Body of pancreas (tissue), 4 donors: ENCODE measurements at regions not wholly inside any gene's neighbourhood (a gene's known extent, or its start where the extent isn't known, plus 50 kb on each side); places are given as distances from the start of the nearest gene placed in this dataset.

Source experiments
- ATAC-seq: fragments of 150-250 bp; one replicate; pipeline ENCODE4 v1.9.1; 2016
- DNase-seq, 4 donors: peaks; one replicate each; pipeline ENCODE4 v3.0.0-alpha.2; 2019
- H3K27ac ChIP-seq, 4 donors: fragments of 200-600 bp; sonication (generic); 1 replicate in 3 of 4; 2 replicates in 1 of 4; pipeline versions ENCODE4 v1.5.1 to v1.6.1; 2016 to 2019; ENCODE audit warnings: mild to moderate bottlenecking in 1 of 4, mixed read lengths in 1 of 4, moderate library complexity in 1 of 4
- H3K27me3 ChIP-seq, 2 donors: fragments of 200-600 bp; sonication (generic); one replicate each; pipeline ENCODE4 v1.6.0; 2016; ENCODE audit warnings: mild to moderate bottlenecking in 1 of 2
- H3K36me3 ChIP-seq, 2 donors: fragments of 200-600 bp; sonication (generic); replicated peaks in 1 of 2; 2 replicates each; pipeline ENCODE4 v1.5.1; 2016; ENCODE audit warnings: low read depth in 2 of 2; ENCODE audit not compliant: insufficient read depth in 1 of 2
- H3K4me1 ChIP-seq: fragments of 200-600 bp; sonication (generic); one replicate; pipeline ENCODE4 v1.6.0; 2016
- H3K4me3 ChIP-seq, 2 donors: fragments of 200-600 bp; sonication (generic); 1 replicate in 1 of 2; 2 replicates in 1 of 2; pipeline ENCODE4 v1.5.1; 2016 to 2019
- H3K9me3 ChIP-seq, 3 donors: fragments of 200-600 bp; sonication (generic); 1 replicate in 2 of 3; 2 replicates in 1 of 3; pipeline ENCODE4 v1.5.1; 2016
- CTCF ChIP-seq, 7 experiments: fragments of 450-650 bp in 4 of 7; fragments of 200-600 bp in 3 of 7; sonication (generic) in 3 of 7; IDR thresholded peaks; one replicate each; pipeline ENCODE4 v1.5.1; 2016 to 2019; ENCODE audit warnings: antibody characterized with exemption in 7 of 7
- POLR2A ChIP-seq, 3 donors: fragments of 450-650 bp; IDR thresholded peaks; one replicate each; pipeline ENCODE4 v1.6.1; 2016; ENCODE audit warnings: antibody characterized with exemption in 3 of 3, mild to moderate bottlenecking in 2 of 3
- WGBS, 2 donors: methylation state at CpG; one replicate each; pipeline ENCODE4 v1.1.5; 2017; 5-methylcytosine and 5-hydroxymethylcytosine counted together
- intact Hi-C: fragments of 100-400 bp; cut with DNase I; formaldehyde crosslinking; loops from one replicate; pipeline ENCODE4 v1.15.1; 2023

GRCh38 chr10:128628252-128628651, 502.0 kb upstream of the MKI67 start:
- 67 to 68% methylated on average over 6 of the region's 6 CpGs for WGBS, 2 donors
- Histone ChIP-seq H3K9me3 (no peaks in the 10 kb centered on the region), H3K4me1 (no peaks in the 10 kb centered on the region), H3K4me3 (no peak overlapping the region), H3K27ac (no peak overlapping the region), H3K27me3 (no peaks in the 10 kb centered on the region), H3K36me3 (no peaks in the 10 kb centered on the region)
- intact Hi-C loops = no loop called here
- no peak for ATAC-seq
- TF ChIP-seq POLR2A (IDR thresholded peaks at IDR 0.05) (no peak), CTCF (IDR thresholded peaks at IDR 0.05) (no peak)
- DNase-seq = no peak

DNA sequence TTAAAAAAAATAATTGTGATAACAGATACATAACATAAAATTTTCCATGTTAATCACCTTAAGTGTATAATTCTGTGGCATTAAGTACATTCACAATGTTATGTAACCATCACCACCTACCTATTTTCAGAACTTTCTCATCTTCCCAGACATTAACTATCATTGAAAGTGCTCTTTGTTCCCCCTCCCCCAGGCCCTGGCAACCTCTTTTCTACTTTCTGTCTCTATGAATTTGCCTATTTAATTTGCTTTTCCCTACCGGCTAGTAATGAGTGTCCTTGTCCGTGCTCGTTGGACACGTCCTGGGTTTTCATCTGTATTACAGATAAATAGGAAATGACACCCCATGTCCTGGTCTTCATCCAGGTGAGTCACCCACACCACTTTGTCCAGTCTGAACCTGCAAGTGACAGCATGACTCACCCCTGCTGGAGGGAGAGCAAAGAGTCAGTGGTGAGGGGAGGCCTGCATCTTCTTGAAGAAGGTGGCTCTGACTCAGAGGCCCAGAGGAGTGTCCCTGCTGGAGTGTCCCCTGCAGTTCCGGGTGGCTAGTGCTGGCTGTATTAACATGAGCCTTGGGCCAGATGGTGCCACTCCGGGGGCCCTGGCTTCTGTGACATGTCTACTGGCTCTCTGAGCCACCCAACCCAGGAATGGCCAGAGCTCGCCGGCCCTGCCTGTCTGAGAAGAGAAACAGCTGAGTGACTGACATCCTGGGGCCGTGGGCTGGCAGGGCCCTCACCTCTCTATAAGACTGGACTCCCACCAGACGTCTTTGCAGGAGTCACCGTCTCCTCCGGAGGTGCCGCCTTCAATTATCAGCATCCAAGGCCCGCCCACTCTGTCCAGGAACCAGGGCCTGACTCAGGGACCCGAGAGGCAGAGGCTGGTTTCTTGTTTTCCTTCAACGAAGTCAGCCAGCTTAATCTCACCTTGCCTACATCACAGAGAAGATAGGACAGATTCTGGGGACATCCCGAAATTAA, 503.2 kb upstream of the MKI67 start:
- ATAC-seq (no peak), DNase-seq (no peak)
- H3K4me1 ChIP-seq = no peaks in the 10 kb centered on the region
- no peak for TF ChIP-seq CTCF (IDR thresholded peaks at IDR 0.05)
- TF ChIP-seq POLR2A (IDR thresholded peaks at IDR 0.05) = no peak
- H3K4me3 ChIP-seq = no peak overlapping the region
- no peaks in the 10 kb centered on the region for H3K9me3 ChIP-seq
- H3K27me3 ChIP-seq = no peaks in the 10 kb centered on the region
- H3K36me3 ChIP-seq = no peaks in the 10 kb centered on the region
- intact Hi-C loops = no loop called here
- H3K27ac ChIP-seq = no peak overlapping the region
- 76 to 80% methylated on average over 12 to 17 of the region's 17 CpGs for WGBS, 2 donors

- no peak for ATAC-seq
- TF ChIP-seq POLR2A (IDR thresholded peaks at IDR 0.05) (no peak), CTCF (IDR thresholded peaks at IDR 0.05) (no peak)
- H3K9me3 ChIP-seq = no peaks in the 10 kb centered on the region
- WGBS, 2 donors = 69 to 72% methylated on average over 12 of the region's 12 CpGs
- H3K36me3 ChIP-seq = no peaks in the 10 kb centered on the region
- intact Hi-C loops = no loop called here
- no peak overlapping the region for H3K4me3 ChIP-seq
- no peaks in the 10 kb centered on the region for H3K4me1 ChIP-seq
- no peak for DNase-seq
- no peak overlapping the region for H3K27ac ChIP-seq
- no peaks in the 10 kb centered on the region for H3K27me3 ChIP-seq
Observed at GRCh38 chr10:128630787-128631252, 504.6 kb upstream of the MKI67 start.

- no peak overlapping the region for H3K4me3 ChIP-seq
- no peaks in the 10 kb centered on the region for H3K27me3 ChIP-seq
- 52 to 53% methylated on average over 12 of the region's 12 CpGs for WGBS, 2 donors
- ATAC-seq = no peak
- intact Hi-C loops = no loop called here
- no peaks in the 10 kb centered on the region for H3K36me3 ChIP-seq
- no peak overlapping the region for H3K27ac ChIP-seq
- TF ChIP-seq CTCF (IDR thresholded peaks at IDR 0.05) (peak in 3 of 7 experiments; percentile 12 to 31 (median 19)), POLR2A (IDR thresholded peaks at IDR 0.05) (no peak)
- H3K4me1 ChIP-seq = no peaks in the 10 kb centered on the region
- H3K9me3 ChIP-seq = no peaks in the 10 kb centered on the region
- no peak for DNase-seq
Observed at GRCh38 chr10:128631801-128632241, 505.6 kb upstream of the MKI67 start.
